Astrocyte of the cerebellum (primary cell): ENCODE measurements at regions not wholly inside any gene's neighbourhood (a gene's known extent, or its start where the extent isn't known, plus 50 kb on each side); places are given as distances from the start of the nearest gene placed in this dataset.

Experiments
- DNase-seq: peaks from one replicate; pipeline ENCODE4 v3.0.0-alpha.2; 2011; ENCODE audit warnings: low read depth
- H3K4me3 ChIP-seq: 2 replicates; pipeline ENCODE4 v1.5.1; 2011; ENCODE audit warnings: mild to moderate bottlenecking, low read depth, low read length, moderate library complexity
- in situ Hi-C: cut with HindIII; loops from 2 replicates; pipeline ENCODE4 v1.10.0; 2017; ENCODE audit warnings: low sequenced_read_pairs
- TF ChIP-seq, protein P1 (sequence below): IDR thresholded peaks from 2 replicates; pipeline ENCODE4 v1.5.1; 2012; ENCODE audit warnings: low read length, low read depth, moderate library complexity, mild to moderate bottlenecking; ENCODE audit errors: missing control alignments

- DNase-seq, result no peak
- no peak overlapping the region for H3K4me3 ChIP-seq
- TF ChIP-seq, protein P1, sequence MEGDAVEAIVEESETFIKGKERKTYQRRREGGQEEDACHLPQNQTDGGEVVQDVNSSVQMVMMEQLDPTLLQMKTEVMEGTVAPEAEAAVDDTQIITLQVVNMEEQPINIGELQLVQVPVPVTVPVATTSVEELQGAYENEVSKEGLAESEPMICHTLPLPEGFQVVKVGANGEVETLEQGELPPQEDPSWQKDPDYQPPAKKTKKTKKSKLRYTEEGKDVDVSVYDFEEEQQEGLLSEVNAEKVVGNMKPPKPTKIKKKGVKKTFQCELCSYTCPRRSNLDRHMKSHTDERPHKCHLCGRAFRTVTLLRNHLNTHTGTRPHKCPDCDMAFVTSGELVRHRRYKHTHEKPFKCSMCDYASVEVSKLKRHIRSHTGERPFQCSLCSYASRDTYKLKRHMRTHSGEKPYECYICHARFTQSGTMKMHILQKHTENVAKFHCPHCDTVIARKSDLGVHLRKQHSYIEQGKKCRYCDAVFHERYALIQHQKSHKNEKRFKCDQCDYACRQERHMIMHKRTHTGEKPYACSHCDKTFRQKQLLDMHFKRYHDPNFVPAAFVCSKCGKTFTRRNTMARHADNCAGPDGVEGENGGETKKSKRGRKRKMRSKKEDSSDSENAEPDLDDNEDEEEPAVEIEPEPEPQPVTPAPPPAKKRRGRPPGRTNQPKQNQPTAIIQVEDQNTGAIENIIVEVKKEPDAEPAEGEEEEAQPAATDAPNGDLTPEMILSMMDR, result no peak
- in situ Hi-C loops, result no loop called here
Observed at GRCh38 chr1:94654919-94655318, 113.4 kb upstream of the F3 start.

GRCh38 chr1:94654459-94654858 lies 112.9 kb upstream of the F3 start:
- in situ Hi-C loops, result no loop called here

GRCh38 chr1:94654031-94654430 lies 112.5 kb upstream of the F3 start:
- DNase-seq, result no peak
- in situ Hi-C loops, result no loop called here
- H3K4me3 ChIP-seq, result no peak overlapping the region
- TF ChIP-seq, protein P1, result no peak

More at GRCh38 chr1:94654459-94654858, 112.9 kb upstream of the F3 start:
- no peak for DNase-seq
- H3K4me3 ChIP-seq, result no peak overlapping the region
- TF ChIP-seq, protein P1, result no peak

DNA sequence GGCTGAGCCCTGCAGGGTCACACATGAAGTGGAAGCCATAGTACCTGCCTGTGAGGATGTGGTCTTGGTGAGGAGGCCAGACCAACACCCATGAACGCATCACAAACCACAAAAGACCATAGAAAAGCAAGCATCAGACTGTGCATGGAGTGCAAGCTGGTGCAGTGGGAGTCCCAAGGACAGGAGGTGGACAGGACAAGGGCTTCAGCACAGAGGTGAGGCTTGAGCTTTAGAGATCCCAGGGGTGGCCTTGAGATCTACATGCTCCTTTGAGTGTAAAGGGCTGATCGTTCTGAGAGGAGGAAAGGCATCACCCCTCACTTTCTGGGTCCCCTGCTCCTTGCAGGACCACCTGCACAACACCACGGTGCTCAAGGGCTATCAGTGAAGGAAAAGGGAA lies 111.9 kb upstream of the F3 start:
- DNase-seq, result no peak
- in situ Hi-C loops, result no loop called here
- H3K4me3 ChIP-seq, result no peak overlapping the region
- TF ChIP-seq, protein P1, result no peak

GRCh38 chr1:94651076-94651475 lies 109.5 kb upstream of the F3 start:
- TF ChIP-seq, protein P1, result no peak
- DNase-seq, result no peak
- in situ Hi-C loops, result no loop called here
- H3K4me3 ChIP-seq, result no peak overlapping the region

- DNase-seq, result no peak
- in situ Hi-C loops, result no loop called here
- TF ChIP-seq, protein P1, result no peak
- no peak overlapping the region for H3K4me3 ChIP-seq
Observed at GRCh38 chr1:94650301-94650700, 108.7 kb upstream of the F3 start.
